GM21515 (cell line): ENCODE measurements at regions not wholly inside any gene's neighbourhood (a gene's known extent, or its start where the extent isn't known, plus 50 kb on each side); places are given as distances from the start of the nearest gene placed in this dataset.
"Not testable (repeated sequence)": the region's sequence is repeated elsewhere in the genome, so short reads cannot be mapped to it uniquely, and the experiment has no call there.

Experiments
- ATAC-seq: cut with Tn5 transposase; IDR thresholded peaks from one replicate; pipeline ENCODE4 v1.9.1; 2021; ENCODE audit not compliant: unreplicated experiment

DNA sequence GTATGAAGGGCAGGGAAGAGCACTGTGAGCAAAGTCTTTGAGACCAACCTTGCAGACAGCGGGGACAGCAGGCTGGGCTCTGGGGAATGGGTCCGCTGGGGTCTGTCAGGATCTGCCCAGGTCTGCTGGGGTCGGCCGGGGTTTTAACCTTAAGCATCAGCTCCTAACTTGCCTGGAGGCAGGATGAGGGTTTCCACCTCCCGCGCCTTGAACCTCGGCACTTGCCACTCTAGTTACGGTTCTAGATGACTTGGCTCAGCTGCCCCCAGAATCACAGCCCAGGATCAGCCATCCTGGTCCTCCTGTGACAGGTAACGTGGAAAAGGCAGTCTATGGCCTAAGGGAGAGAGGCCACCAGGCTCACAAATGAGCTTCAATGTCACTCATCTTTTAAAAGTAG, 50.4 kb upstream of the CACUL1 start:
- no peak for ATAC-seq

- no peak for ATAC-seq
These were observed 52.9 kb upstream of the CACUL1 start for GRCh38 chr10:118807512-118808305.

DNA sequence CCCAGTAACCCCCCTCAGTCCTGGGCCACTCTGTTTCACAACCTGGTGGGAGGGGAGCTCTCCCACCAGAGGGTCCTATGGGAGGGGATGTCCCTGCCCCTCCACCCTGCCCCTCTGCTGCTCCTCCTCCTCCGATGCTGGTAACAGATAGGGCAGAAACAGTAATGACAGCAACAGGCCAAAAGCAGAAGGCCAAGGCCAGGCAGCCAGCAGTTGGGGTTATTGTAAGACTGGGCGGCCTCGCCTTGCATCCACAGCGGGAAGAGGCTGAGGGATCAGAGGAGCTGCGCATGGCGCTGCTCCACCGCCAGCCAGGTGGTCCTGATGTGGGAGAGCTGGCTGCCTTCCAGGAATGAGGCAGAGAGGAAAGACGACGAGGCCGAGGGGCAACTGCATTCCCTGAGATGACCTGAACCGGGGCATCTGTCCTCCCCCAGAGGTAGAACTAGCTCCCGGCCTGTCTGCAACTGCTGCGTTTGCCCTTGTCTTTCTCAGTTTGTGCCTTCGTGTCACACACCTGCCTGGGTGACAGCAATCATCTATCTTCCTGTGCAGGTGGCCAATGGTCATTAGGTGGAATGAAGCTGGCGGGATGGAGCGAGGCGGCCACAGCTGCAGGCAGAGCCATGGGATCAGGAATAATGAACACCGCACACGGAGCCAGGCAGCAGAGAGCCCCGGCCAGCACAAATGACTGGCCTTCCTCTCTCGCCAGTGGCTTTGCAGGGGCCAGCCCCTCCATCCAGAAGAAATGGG, 54.0 kb upstream of the CACUL1 start:
- no peak for ATAC-seq

DNA sequence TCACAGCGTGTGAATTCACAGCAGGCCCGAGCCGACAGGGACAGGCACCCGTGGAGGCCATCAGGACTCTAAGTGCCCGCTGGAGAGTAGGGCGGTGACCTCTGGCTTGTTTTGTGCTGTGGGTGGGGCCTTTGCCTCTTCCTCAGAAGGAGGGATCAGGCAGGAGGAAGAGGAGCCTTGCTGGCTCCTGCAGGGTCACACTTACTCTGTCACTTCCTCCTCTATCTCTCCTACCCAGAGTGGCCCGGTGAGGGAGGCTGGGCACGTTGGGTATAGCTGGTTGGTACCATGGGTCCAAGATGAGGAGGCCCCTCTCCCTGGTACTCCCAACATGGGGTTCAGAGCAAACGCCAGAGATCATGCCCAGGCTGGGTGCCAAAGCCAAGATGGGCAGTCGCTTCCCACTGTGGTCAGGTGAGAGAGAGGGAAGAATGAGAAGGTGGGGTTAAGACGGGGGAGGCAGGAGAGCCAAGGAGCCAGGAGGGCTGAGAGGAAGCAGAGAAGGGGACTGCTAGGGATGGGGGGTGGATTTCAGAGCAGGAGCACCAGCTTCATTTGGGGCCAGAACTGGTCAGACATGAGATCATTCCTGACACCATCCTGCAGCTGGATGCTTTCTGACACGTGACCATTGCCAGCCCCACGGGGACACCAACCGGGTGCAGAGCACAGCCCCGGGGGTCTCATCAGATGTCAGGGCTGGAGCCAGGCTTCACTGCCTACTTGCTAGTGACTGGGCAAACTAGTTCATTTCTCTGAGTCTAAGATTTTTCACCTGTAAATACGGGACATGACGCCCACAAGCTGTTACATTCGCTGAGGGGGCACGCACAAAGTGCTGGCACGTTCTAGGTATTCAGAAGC, 54.8 kb upstream of the CACUL1 start:
- no peak for ATAC-seq

GRCh38 chr10:118810796-118811505, 56.2 kb upstream of the CACUL1 start:
- ATAC-seq, result no peak

GRCh38 chr10:118811675-118812392, 57.1 kb upstream of the CACUL1 start:
- ATAC-seq, result no peak

DNA sequence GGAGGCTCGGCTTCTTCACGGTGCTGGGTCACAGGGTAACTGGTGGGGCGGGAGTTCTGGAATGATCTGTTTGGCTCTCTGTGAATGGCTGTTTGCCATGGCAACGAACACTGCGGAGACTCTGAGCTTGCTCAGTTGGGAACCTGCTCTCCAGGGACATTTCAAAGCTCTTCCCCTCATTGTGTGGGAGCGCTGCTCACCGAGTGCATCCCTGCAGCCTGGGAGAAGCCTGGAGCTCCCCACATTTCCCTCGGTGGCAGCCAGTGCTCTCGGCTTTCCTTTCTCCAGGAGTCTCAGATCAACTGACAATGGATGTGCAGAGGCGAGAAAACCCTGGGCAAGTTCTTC, 57.6 kb upstream of the CACUL1 start:
- no peak for ATAC-seq

GRCh38 chr10:118813001-118813400, 58.2 kb upstream of the CACUL1 start:
- not testable (repeated sequence) for ATAC-seq

- ATAC-seq, result no peak
These were observed 61.9 kb upstream of the CACUL1 start for GRCh38 chr10:118816471-118817168.

GRCh38 chr10:118817328-118818068, 62.7 kb upstream of the CACUL1 start:
- ATAC-seq, result no peak

GRCh38 chr10:118818621-118819221, 64.0 kb upstream of the CACUL1 start:
- no peak for ATAC-seq

GRCh38 chr10:118820326-118821116, 65.8 kb upstream of the CACUL1 start:
- no peak for ATAC-seq

GRCh38 chr10:118823256-118823907, 68.6 kb upstream of the CACUL1 start:
- ATAC-seq, result no peak

DNA sequence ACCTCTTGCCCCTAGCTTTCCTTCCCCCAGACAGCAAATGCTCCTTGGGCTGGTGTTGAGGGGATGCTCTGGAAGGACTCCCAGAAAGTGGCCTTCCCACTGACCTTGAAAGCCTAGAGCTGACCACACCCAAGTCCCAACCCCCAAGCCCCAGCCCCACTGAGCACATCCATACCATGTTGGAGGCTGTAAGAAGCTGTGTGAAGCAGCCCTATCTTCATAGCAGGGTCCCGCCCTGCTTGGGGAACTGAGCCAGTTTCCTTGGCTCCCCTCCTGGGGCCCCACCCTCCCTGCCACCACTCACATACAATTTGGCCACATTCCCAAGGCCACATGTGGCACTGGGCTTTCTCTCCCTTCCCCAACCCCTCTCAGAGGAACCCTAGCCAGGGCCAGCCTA, 72.3 kb upstream of the CACUL1 start:
- no peak for ATAC-seq

DNA sequence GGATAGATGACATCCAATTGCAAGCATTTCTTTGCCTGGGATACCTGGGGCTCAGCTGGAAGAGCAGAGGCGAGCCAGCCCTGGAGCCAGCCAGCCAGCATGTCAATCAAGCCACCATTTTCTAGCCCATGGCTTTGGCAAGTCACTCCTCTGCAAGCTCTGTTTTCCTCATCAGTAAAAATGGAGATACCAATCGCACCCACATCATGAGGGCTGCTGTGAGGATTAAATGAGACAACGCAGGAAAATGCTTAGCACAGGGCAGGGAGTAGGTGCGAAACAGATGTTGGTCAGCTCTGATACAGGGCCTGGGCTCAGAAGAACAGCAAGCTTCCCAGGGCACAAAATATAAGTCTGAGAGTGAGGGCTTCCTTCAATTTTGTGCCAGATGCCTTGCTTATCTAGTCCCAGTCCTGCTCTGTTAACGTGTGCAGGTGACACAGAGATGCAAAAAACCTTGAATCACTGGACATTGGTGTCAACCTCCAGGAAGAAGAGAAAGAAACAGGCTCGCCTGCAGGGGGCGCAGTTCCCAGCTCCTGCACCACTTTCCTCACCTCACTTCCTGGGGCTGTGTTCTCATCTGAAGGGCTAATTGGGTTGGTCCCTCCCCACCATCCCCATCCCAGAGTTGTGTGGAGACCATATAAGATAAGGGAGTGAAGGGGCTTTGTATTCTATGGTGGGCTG, 72.8 kb upstream of the CACUL1 start:
- no peak for ATAC-seq

DNA sequence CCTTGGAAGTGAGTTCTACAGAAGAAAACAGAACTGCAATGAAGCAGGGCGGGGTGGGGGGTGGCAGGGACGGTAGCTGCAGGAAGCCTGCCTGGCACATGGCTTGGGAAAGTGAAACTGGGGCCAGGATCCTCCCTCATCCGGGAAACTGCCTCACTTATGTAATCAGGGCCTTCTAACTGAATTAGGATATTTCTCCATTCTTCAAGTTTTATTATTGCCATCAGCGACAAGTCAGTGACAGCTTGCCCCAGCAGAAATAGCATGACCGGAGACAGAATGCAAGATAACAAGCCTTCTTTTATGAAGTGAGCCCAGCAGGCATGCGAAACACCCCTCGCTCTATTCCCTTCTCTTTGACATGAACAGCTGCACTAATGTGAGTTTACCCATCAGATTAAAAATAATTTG, 77.5 kb upstream of the CACUL1 start:
- ATAC-seq, result no peak

GRCh38 chr10:118834370-118834769, 79.6 kb upstream of the CACUL1 start:
- ATAC-seq, result not testable (repeated sequence)
